Lower lobe of right lung (tissue), 2 donors: ENCODE measurements at regions not wholly inside any gene's neighbourhood (a gene's known extent, or its start where the extent isn't known, plus 50 kb on each side); places are given as distances from the start of the nearest gene placed in this dataset.

Source experiments
- ATAC-seq, 2 donors: fragments of 200-7000 bp; cut with Tn5 transposase; one replicate each; pipeline ENCODE4 v1.9.1; 2020 to 2022; ENCODE audit warnings: mild to moderate bottlenecking in 2 of 2, moderate library complexity in 2 of 2
- DNase-seq: peaks from one replicate; pipeline ENCODE4 v3.0.0-alpha.2; 2020
- H3K27ac ChIP-seq: fragments of 200-600 bp; one replicate; pipeline ENCODE4 v1.8.0; 2022
- H3K27me3 ChIP-seq: fragments of 200-600 bp; one replicate; pipeline ENCODE4 v1.8.0; 2022; ENCODE audit warnings: low read depth
- H3K36me3 ChIP-seq: fragments of 200-600 bp; one replicate; pipeline ENCODE4 v1.8.0; 2022; ENCODE audit warnings: mild to moderate bottlenecking
- H3K4me1 ChIP-seq: fragments of 200-600 bp; one replicate; pipeline ENCODE4 v1.8.0; 2022
- H3K4me3 ChIP-seq: fragments of 200-600 bp; one replicate; pipeline ENCODE4 v1.8.0; 2022; ENCODE audit warnings: mild to moderate bottlenecking
- H3K9me3 ChIP-seq: fragments of 200-600 bp; one replicate; pipeline ENCODE4 v1.8.0; 2022
- intact Hi-C: fragments of 100-400 bp; cut with DNase I; formaldehyde crosslinking; loops from one replicate; pipeline ENCODE4 v1.11.0; 2022
- TF ChIP-seq, protein P1 (sequence below): fragments of 200-600 bp; IDR thresholded peaks from one replicate; pipeline ENCODE4 v1.8.0; 2022; ENCODE audit warnings: antibody characterized with exemption, mild to moderate bottlenecking
- donor health status: DM: no; HTN: yes; CAD: no; lungs with severe emphysema.

DNA sequence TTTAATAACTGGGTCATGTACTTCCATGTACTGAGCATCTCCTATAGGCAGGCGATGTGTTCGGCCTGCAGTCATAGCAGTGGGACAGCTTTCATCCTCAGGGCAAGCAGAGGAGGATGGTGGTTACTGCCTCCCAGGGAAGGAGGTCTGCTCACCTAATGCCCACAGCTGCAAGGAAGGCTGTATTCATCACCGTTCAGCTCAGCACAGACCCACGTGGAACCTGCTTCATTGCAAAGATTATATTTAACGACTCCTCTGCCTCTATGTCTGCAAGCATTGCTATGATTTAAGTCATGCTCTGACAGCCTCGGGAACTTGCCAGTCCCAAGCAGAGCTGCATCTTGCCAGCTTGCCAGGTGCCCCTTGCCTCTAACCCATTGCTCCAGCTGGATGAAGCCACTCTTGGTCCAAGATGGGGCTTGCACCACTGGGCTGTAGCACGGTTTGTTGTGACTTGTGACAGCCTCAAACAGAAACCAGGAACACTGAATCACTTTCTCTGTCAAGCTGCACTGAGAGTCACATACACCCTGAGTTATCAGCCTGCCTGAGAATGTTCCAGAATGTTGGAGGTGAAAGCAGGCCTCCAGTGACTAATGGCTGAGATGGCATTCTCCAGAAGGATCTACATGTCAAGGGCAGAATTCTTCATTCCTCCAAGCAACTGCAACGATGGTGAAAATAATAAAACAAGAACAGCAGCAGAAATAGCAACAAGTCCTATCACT is 651.1 kb upstream of the ID2 start:
- Histone ChIP-seq H3K27me3 (no peaks in the 10 kb centered on the region), H3K9me3 (no peaks in the 10 kb centered on the region), H3K27ac (no peak overlapping the region), H3K4me1 (no peaks in the 10 kb centered on the region), H3K36me3 (no peaks in the 10 kb centered on the region), H3K4me3 (no peak overlapping the region)
- intact Hi-C loops, result no loop called here
- DNase-seq (no peak), ATAC-seq (no peak)
- TF ChIP-seq, protein P1, sequence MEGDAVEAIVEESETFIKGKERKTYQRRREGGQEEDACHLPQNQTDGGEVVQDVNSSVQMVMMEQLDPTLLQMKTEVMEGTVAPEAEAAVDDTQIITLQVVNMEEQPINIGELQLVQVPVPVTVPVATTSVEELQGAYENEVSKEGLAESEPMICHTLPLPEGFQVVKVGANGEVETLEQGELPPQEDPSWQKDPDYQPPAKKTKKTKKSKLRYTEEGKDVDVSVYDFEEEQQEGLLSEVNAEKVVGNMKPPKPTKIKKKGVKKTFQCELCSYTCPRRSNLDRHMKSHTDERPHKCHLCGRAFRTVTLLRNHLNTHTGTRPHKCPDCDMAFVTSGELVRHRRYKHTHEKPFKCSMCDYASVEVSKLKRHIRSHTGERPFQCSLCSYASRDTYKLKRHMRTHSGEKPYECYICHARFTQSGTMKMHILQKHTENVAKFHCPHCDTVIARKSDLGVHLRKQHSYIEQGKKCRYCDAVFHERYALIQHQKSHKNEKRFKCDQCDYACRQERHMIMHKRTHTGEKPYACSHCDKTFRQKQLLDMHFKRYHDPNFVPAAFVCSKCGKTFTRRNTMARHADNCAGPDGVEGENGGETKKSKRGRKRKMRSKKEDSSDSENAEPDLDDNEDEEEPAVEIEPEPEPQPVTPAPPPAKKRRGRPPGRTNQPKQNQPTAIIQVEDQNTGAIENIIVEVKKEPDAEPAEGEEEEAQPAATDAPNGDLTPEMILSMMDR, result no peak

DNA sequence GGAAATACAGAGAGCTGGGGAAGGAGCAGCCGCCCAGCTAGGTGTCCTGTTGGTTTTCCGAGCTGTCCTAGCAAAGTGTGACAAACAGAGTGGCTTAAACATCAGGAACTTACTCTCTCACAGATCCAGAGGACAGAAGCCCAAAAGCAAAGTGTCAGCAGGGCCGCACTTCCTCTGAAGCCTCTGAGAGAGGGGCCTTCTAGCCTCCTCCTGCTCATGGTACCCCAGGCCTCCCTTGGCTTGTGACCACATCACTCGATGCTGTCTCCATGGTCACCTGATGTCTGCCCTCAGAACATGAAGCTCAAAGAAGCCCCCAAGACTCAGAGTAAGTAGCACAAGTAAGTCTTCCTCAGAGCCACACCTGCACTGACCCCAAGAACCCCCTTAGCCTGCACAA is 650.5 kb upstream of the ID2 start:
- TF ChIP-seq, protein P1, result no peak
- DNase-seq (no peak), ATAC-seq (no peak)
- Histone ChIP-seq H3K4me3 (no peak overlapping the region), H3K27me3 (no peaks in the 10 kb centered on the region), H3K27ac (no peak overlapping the region), H3K36me3 (no peaks in the 10 kb centered on the region), H3K4me1 (no peaks in the 10 kb centered on the region), H3K9me3 (no peaks in the 10 kb centered on the region)
- intact Hi-C loops, result no loop called here

DNA sequence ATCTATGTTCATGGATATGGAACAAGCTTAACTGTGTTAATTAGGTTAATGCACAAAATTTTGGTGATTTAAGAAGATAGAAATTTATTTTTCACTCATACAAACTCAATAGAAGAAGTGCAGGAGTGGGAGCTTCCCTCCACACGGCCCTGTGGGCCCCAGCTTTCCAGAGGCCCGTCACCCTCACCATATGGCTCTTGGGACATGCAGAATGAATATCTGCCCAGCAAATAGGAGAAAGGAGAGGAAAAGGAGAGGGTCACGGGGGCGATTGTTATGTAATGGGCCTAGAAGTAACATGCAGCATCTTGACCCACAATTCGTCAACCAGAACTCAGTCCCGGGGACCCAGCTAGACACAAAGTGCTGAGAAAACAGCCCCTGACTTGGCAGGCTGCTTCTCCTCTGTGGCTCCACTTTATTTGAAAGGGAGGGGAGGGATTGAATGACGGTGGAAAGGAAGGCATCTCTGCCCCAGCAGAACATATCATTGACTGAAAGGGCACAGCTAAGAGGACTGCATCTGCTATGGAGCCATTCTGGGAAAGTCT is 648.2 kb upstream of the ID2 start:
- H3K27me3 ChIP-seq, result no peaks in the 10 kb centered on the region
- DNase-seq (no peak), ATAC-seq (no peak)
- TF ChIP-seq, protein P1, result no peak
- intact Hi-C loops, result no loop called here
- H3K36me3 ChIP-seq, result no peaks in the 10 kb centered on the region
- H3K27ac ChIP-seq, result no peak overlapping the region
- no peak overlapping the region for H3K4me3 ChIP-seq
- no peaks in the 10 kb centered on the region for H3K4me1 ChIP-seq
- H3K9me3 ChIP-seq, result no peaks in the 10 kb centered on the region

DNA sequence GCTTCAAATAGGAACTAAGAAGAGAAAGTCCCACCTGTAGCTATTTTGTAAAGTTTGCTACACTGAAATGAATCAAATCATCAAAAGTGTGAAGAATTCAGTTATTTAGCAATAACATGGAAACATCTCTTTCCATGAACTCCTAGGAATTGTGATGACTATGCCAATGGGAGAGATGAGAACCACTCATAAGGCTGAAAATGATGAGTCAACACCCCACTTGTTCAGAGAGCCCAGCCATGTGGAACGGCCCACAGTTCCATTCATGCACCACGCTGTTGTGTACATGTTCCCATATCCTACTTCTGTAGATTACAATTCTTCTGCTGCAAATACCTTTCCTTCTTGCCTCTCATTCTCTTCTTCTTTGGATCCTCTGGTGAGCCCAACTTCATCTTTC is 645.5 kb upstream of the ID2 start:
- H3K36me3 ChIP-seq, result no peaks in the 10 kb centered on the region
- ATAC-seq (no peak), DNase-seq (no peak)
- H3K4me3 ChIP-seq, result no peak overlapping the region
- TF ChIP-seq, protein P1, result no peak
- H3K9me3 ChIP-seq, result no peaks in the 10 kb centered on the region
- no peaks in the 10 kb centered on the region for H3K27me3 ChIP-seq
- H3K4me1 ChIP-seq, result no peaks in the 10 kb centered on the region
- intact Hi-C loops, result no loop called here
- H3K27ac ChIP-seq, result no peak overlapping the region

DNA sequence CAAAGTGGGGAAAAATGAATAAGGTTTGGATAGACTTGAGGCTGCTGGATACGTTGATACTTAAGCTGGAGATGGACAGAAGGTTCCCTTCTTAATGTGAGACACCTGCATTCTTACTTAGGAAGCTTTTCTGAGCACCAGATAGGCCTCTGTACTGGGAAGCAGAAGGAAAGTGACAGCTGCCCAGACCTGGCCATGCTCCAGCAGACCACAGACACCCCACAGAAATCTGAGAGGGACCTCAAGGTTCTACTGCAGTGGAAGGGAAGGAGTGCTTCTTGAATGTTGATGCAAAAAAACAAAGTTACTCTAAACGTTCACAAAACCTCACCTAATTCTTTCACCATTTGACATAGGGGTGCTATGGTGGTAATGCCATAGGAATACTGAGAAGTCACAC is 642.1 kb upstream of the ID2 start:
- Histone ChIP-seq H3K36me3 (no peaks in the 10 kb centered on the region), H3K9me3 (no peaks in the 10 kb centered on the region), H3K4me3 (no peak overlapping the region), H3K27me3 (no peaks in the 10 kb centered on the region), H3K4me1 (no peaks in the 10 kb centered on the region), H3K27ac (no peak overlapping the region)
- ATAC-seq (no peak), DNase-seq (no peak)
- TF ChIP-seq, protein P1, result no peak
- intact Hi-C loops, result no loop called here
